GM23338 (cell line): ENCODE measurements at regions not wholly inside any gene's neighbourhood (a gene's known extent, or its start where the extent isn't known, plus 50 kb on each side); places are given as distances from the start of the nearest gene placed in this dataset.

ENCODE experiments used
- EZH2 ChIP-seq: fragments of 200-600 bp; sonication (generic); IDR thresholded peaks from one replicate; pipeline ENCODE4 v1.8.0; 2017; ENCODE audit warnings: antibody characterized with exemption, mild to moderate bottlenecking, low read depth; ENCODE audit not compliant: unreplicated experiment
- STAT1 ChIP-seq: IDR thresholded peaks from one replicate; pipeline ENCODE4 v1.6.1; 2016; ENCODE audit warnings: antibody characterized with exemption; ENCODE audit not compliant: unreplicated experiment

- TF ChIP-seq STAT1 (no peak), EZH2 (no peak)
These were observed 2068.0 kb downstream of the MAT2B start for GRCh38 chr5:165573445-165573844.
